SKM-1 treated with dmso at 0.1 percent for 144 hours (cell line): ENCODE measurements at regions not wholly inside any gene's neighbourhood (a gene's known extent, or its start where the extent isn't known, plus 50 kb on each side); places are given as distances from the start of the nearest gene placed in this dataset.

Experiments
- DNase-seq: peaks from one replicate; lab custom pipeline; 2025; ENCODE audit not compliant: unreplicated experiment; lab: John Stamatoyannopoulos, UW

DNA sequence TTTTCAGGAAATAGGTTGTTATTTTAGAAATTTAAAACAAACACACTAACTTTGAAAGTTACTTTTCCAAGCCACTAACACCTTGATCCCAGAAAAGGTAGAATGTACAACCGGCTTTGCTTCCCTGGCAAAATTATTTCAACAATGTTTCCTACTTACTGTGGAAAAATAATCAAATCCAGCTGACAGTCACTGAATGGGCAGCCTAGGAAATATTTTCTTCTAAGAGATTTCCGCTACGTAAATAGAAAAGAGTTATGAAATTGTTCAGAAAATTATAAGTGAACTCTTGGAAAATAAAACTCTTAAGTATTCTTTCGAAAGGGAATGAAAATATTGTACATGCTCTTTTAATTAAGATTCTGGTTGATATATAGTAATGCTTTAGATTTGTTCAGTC is 195.7 kb downstream of the GASK1B start:
- no peak for DNase-seq

DNA sequence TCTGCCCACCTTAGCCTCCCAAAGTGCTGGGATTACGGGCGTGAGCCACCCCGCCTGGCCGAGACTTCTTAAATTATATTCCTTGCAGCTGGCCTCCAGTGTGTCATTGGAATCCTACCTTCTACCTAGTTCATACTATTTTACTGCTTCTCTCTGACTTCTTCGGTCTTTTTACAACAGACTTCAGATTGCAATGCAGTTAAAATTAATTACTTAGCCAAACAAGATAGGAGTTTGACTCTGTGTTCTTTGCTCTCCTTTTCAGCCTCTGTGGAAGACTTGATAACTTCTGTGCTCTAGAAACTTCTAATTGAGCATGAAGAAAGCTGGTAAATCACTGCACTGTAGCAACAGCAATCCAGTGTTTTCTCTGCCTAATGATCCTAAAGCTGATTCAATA is 199.5 kb downstream of the GASK1B start:
- DNase-seq, result no peak

DNA sequence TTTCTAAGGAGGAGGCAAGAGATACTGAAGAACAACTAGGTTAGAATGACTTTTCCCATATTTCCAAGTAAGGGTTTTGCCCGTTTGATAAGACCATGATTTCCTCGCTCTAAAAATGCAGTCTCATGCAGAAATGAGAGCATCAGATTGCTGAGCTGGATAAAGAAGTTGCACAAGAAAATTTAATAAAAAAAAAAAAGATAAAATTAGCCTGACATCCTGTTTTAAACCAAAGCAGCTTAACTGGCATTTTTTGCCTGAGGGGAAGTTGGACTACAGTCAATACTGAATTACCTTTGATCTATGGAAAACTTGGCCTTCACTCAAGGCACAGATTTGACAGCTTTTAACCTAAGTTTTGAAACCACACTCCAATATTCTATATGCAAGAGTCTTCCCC is 208.4 kb downstream of the GASK1B start:
- DNase-seq, result no peak

DNA sequence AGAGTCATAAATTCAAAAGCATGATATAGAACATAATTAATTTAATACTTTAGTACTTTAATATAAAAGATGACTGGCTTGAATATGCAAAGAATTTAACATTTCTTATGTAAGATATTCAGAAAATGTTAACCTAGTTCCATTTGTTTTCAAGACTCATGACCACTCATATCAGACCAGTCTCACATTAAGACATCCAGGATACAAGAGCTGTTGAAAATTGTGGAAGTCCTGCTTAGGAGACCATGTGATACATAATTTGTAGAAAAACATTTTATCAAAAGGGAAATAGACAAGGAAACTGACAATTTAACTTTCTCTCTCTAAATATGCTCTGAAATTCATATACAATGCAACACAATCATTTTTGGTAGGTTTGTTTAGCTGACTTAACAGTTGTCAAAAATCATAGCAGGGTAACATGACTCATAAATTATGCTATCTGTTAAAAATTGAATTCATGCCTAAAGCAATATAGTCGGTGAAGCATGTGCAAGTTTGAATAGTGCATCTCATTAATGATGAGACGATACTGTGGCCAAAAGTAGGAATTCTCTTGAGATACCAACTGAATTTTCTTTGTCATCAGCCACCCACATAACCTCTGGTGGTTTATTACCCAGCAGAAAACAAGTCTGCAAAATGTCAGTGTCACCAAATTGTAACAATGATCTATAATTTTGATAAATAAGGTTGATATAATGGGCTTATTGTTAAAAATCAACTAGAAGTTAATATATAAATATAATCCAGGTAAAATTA is 211.4 kb downstream of the GASK1B start:
- no peak for DNase-seq

DNA sequence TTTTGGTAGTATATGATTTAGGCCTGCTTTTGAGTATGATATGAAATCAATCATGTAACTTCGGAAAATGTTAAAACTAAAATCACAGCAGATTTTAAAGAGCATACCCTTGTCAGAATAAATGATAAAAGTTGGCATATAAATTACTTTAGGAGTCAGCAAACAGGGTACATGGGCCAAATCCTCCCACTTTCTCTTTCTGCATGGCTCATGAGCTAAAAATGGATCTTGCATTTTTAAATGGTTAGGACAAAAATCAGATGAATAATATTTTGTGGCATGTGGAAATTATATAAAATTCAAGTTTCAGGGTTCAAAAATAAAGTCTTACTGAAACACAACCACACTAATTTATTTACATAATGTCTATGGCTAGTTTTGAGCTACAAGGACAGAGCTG is 214.9 kb downstream of the GASK1B start:
- DNase-seq, result no peak

DNA sequence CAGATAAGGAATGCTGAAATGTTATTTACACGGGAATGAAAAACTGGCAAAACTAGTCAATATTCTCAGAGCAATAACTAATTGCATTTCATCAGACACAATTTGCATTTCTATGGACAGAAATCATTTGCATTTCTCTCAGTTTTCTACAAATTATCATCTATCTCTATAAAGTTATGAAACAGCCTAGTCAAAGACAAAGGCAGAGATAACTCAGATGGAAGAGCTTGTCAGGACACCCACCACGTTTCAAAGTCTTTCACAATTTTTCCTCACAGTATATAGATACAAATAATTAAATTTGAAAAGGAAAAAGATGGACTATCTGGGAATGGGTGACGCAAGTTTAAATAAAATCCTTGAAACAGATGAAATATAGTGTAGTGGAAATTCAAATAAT is 230.8 kb downstream of the GASK1B start:
- no peak for DNase-seq

GRCh38 chr4:157934151-157934550 is 238.7 kb downstream of the GASK1B start:
- no peak for DNase-seq

DNA sequence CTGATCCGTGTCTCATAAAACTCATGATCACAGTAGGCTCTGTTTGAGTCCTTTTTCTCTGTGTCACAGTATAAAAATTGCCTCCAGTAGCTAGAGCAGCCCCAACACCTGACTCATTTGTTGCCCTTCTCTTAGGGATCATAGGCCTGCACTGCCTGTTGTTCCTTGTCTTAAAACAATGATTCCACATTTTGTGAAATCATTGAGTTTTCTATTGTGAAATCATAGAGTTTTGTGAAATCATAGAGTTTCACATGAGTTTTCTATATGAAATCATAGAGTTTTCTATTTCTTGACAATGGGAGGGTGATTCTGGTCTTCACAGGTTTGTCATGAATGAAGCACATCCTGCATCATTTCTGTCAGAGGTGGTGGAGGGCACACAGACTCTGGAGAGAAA is 239.9 kb downstream of the GASK1B start:
- DNase-seq, result no peak

DNA sequence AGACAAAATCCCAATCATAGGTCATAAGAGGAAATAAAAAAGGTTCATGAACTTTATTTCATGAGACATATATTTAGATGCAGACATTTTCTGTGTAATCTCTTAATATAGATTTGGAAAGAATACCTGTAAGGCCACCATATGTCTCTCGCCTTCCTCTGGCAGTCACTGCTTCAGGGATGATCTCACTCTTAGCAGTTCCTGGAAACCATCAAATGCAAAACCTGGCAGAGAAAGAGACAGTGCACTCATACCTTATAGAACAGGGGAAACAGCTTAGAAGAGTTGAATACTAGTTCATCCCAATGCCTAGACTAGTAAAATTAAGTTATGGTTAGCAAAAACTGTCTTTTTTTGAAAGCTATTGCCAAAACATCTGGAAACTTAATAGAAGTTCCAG is 243.3 kb downstream of the GASK1B start:
- DNase-seq, result no peak

DNA sequence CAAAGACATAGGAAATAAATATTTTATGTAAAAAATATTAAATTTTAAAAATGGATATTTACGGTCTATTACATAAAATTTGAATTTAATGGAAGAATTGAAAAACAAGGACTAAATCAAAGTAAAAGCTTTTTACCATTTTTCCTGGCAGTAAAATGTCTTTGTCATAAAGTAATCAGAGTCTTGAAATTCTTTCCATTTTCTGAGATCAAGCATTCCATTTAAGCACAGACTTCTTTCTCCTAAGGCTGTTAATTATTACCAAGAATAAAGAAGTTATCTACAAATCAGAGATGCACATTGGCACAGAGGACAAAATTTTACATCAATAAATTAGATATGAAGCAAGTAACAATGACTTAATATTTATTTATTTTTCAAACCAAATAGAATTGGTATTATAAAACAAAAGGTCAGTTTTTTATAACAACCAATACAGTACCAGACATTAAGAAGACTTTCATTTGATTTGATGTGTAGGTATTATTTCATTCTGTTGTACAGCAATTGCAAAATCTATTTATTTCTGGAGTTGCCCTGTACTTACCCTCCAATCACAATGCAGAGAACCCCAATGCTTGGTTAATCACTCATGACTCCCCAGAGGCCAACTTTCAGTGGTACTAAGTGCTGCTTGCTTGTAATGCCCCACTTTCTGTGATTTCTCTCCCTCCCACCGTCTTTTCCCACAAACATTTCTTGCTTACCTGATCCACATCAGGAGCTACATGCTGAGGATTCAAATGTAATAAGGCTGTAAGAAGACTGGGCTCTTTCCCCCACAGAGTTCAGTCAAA is 254.6 kb downstream of the GASK1B start:
- DNase-seq, result no peak

DNA sequence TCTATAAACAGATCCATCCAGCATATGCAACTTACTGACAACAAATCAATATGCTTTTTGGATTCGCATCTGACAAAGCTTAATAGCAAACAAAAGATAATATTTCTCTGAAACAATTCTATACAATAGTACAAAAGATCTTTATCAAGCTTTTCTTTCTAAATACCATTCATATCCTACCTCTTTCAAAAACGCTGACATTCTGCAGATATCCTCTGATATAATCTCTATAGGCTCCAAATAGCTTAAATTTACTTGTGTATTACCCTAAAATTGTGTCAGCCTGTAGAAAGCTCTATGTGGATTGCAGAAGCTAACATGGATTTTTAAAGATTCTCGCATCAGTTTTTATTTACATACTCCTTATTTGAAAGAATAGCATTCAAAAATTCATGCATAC is 260.6 kb downstream of the GASK1B start:
- DNase-seq, result no peak

DNA sequence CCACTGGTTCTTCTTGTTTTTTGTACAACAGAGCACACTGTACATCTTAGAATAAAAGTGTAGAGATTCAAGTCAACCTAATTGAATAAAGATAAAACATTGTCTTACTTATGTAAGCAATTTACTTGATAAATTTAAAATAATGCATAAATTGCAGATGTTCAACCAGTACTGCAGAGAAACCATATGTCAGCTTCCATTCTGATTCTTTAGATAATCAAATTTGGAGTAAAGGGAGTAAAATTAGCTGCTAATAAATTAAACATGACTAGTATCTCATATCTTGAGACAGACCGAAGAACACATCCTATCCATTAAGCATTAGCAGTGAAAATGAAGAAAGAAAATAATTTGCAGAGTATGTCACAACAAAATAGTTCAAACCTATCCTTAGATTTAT is 261.2 kb downstream of the GASK1B start:
- DNase-seq, result no peak

- DNase-seq, result no peak
These were observed 264.1 kb downstream of the GASK1B start for GRCh38 chr4:157908691-157909090.

DNA sequence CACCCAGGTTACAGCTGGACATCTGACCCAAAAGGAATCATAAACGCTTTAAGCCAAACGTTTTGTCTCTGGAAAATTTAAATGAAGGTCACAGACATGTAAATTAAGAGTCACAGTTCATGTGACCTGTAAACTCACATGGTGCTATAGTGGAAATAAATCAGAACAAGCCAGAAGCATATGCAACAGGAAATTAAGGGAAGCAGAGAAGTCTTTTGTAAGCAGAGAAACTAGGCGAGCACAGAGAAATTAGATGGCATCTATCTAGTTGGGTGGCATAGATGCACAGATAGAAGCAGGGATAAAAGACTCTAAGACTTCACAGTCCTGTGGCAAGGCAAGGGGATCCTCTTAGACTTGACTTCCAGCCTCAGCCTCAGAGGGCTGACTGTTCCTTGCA is 264.8 kb downstream of the GASK1B start:
- no peak for DNase-seq

- no peak for DNase-seq
These were observed 265.4 kb downstream of the GASK1B start for GRCh38 chr4:157907226-157907946.

- no peak for DNase-seq
These were observed 273.8 kb downstream of the GASK1B start for GRCh38 chr4:157898836-157899605.

GRCh38 chr4:157897855-157898370 is 274.9 kb downstream of the GASK1B start:
- DNase-seq, result no peak

DNA sequence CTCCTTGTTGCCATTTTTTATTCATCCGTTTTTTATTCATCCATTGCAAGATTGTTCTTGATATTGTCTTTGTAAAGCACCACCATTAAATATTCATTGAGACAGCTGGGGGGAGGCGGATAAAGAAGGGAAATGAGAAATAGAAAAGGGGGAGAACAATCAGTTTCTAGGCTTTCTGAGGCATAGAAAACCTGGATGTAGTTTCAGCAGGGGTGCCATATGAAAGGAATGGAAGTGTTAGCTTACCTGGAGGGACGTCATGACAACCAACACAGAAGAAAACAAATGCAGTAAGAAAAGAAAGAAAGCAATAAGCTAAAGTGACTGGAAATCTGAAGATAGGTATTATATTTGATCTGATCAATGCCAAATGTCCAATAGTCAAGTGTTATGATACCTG is 276.1 kb downstream of the GASK1B start:
- no peak for DNase-seq

GRCh38 chr4:157895205-157895604 is 277.6 kb downstream of the GASK1B start:
- DNase-seq, result no peak

- DNase-seq, result no peak
These were observed 283.0 kb downstream of the GASK1B start for GRCh38 chr4:157889788-157890187.

DNA sequence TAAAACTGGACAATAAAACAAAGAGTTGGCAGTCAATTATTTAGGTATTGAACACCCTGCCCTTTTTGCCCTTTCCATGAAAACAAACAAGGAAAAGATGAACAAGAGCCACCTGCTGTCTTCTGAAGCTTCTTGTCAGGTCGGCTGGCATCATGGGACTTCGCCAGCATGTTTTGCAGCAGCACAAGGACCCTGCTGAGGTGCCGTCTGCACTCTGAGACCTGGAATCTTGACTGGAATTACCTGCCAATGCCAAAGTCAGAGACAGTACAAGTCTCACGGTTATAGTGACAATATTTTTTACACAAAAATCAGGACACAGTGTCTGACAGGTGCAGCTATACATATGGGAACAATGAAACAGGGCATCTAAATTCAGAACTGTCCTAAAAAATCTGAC is 284.5 kb downstream of the GASK1B start:
- DNase-seq, result no peak
